ENCODE measurements at regions not wholly inside any gene's neighbourhood (a gene's known extent, or its start where the extent isn't known, plus 50 kb on each side); places are given as distances from the start of the nearest gene placed in this dataset.
"Not testable (repeated sequence)": the region's sequence is repeated elsewhere in the genome, so short reads cannot be mapped to it uniquely, and the experiment has no call there.

DNA sequence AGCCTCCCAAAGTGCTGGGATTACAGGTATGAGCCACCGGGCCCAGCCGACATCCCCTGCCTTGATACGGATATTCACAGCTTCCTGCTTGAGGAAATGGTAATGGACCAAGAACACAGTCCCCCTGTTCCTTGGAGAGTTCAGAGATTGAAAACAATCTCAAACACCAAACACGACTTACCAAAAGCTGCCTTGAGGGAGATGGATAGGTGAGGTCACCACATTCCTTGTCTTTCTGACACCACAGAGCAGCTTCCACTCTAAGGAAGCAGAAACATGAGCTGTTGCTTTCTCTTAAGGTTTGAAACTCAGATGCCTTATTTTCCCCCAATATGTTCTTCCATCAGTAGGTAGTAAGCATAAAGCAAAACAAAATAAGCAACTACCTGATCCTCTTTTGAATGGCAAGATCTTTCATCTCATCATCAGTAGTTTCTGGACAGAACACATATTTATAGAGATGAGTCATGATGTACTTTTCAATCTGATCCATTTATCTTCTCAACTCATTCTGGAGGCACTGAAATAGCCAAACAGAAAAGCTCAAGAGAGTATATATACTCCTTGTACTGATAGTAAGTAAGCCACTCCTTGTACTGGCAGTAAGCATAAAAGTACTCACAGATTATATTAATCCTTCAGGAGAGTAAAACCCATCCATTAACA, 199.1 kb upstream of the KCTD7 start:
- no peak for FAIRE-seq
- TF ChIP-seq SPI1 (IDR thresholded peaks at IDR 0.05; ENCODE audit: low read depth, low read length) (no peak), TAF1 (IDR thresholded peaks at IDR 0.05; ENCODE audit: low read depth, low read length) (no peak), POU2F2 (IDR thresholded peaks at IDR 0.05; ENCODE audit: low read depth, low read length) (no peak), PAX5 (IDR thresholded peaks at IDR 0.05; ENCODE audit: insufficient read depth, low read length, severe bottlenecking) (no peak), POLR2AphosphoS5 (IDR thresholded peaks at IDR 0.05; ENCODE audit: low read depth, low read length) (no peak), POLR2A (IDR thresholded peaks at IDR 0.05; ENCODE audit: low read depth, low read length) (no peak)
- DNase-seq (ENCODE audit: insufficient read length, low spot score), result no peak

GRCh38 chr7:66430164-66430545, 198.5 kb upstream of the KCTD7 start:
- no peak for TF ChIP-seq SPI1 (IDR thresholded peaks at IDR 0.05; ENCODE audit: low read depth, low read length)
- FAIRE-seq, result no peak
- DNase-seq (ENCODE audit: insufficient read length, low spot score), result no peak

- DNase-seq (ENCODE audit: insufficient read length, low spot score), result not testable (repeated sequence)
- FAIRE-seq, result peak; percentile 5
Measured at GRCh38 chr7:66438703-66439405, 189.8 kb upstream of the KCTD7 start.

DNA sequence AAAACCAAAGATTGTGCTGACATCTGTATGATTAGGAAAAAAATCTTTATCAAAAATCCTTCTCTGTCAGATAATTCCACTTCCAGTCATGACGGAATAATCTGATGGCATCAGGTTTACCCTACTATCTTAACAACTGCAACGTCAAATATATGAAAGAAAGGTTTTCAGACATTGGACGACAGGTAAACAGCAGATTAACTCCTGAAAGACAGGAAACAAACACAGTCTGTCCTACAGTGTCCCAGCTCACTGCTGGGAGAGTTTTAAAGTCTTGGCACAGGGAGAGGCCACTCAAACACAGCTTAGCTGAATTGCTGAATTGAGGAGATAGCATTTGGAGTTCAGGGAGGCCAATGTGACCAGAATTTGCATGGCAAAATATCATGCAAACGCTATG, 186.3 kb upstream of the KCTD7 start:
- FAIRE-seq (no peak), DNase-seq (ENCODE audit: insufficient read length, low spot score) (no peak)
- no peak for TF ChIP-seq POLR2A (IDR thresholded peaks at IDR 0.05; ENCODE audit: low read depth, low read length)
- no peak for TF ChIP-seq PAX5 (IDR thresholded peaks at IDR 0.05; ENCODE audit: insufficient read depth, low read length, severe bottlenecking)
- TF ChIP-seq TAF1 (IDR thresholded peaks at IDR 0.05; ENCODE audit: low read depth, low read length), result no peak
- no peak for TF ChIP-seq SPI1 (IDR thresholded peaks at IDR 0.05; ENCODE audit: low read depth, low read length)
- no peak for TF ChIP-seq POU2F2 (IDR thresholded peaks at IDR 0.05; ENCODE audit: low read depth, low read length)
- no peak for TF ChIP-seq POLR2AphosphoS5 (IDR thresholded peaks at IDR 0.05; ENCODE audit: low read depth, low read length)

DNA sequence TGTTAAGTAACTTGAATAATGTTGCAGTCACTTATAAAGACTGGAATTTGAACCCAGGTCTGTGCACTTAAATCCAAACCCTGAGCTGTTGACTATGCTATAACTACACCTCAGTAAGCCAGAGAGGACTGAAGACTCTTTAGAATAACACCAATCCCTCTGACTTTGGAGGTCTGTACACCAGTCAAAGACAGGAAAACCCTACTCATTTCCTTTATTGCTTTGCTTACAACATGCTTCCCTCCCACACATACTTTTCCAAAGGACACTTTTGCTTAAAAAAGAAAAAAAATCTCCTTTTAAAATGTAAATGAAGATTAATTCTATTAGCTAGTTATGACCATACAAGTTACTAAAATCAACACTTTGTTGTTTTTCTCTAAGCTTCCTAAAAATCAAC, 184.7 kb upstream of the KCTD7 start:
- TF ChIP-seq TAF1 (IDR thresholded peaks at IDR 0.05; ENCODE audit: low read depth, low read length) (no peak), POLR2AphosphoS5 (IDR thresholded peaks at IDR 0.05; ENCODE audit: low read depth, low read length) (no peak), SPI1 (IDR thresholded peaks at IDR 0.05; ENCODE audit: low read depth, low read length) (no peak), PAX5 (IDR thresholded peaks at IDR 0.05; ENCODE audit: insufficient read depth, low read length, severe bottlenecking) (no peak), POLR2A (IDR thresholded peaks at IDR 0.05; ENCODE audit: low read depth, low read length) (no peak), POU2F2 (IDR thresholded peaks at IDR 0.05; ENCODE audit: low read depth, low read length) (no peak)
- FAIRE-seq, result no peak
- no peak for DNase-seq (ENCODE audit: insufficient read length, low spot score)

DNA sequence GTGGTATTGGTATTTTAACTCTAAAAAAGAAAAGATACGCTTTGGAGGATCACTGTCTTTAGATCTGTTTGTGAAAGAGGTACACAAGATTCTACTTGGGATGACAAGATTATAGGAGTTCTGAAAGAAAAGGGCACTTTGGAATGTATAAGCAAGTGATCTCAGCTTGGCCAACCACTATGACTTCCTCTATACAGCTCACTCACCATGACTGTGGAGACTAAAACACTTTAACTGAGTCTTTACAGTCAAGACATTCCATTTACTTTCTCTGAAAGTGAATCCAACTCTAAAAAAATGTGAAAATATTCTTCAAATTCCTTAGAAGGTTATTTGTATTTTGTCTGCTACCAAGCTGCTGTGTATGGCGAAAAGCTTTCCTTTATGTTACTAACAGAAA, 181.7 kb upstream of the KCTD7 start:
- FAIRE-seq, result not testable (repeated sequence)

DNA sequence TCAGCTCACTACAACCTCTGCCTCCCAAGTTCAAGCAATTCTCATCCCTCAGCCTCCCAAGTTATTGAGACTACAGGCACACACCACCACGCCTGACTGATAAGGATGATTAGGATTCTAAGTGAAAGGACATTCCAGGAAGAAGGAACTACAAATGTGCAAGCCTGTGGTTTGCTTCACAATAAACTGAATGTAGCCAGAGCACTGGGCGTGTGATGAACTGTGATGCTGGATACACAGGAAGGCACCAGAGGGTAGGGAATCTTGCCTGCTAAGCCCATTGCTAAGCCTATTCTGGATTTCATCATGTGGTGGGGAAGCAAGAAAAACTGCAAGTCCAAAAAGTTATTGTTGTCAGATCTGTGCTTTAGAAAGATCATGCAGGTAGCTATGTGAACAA, 177.9 kb upstream of the KCTD7 start:
- FAIRE-seq; DNase-seq (ENCODE audit: insufficient read length, low spot score): not testable (repeated sequence)

More for the DNA sequence above, 181.7 kb upstream of the KCTD7 start:
- DNase-seq (ENCODE audit: insufficient read length, low spot score), result not testable (repeated sequence)

DNA sequence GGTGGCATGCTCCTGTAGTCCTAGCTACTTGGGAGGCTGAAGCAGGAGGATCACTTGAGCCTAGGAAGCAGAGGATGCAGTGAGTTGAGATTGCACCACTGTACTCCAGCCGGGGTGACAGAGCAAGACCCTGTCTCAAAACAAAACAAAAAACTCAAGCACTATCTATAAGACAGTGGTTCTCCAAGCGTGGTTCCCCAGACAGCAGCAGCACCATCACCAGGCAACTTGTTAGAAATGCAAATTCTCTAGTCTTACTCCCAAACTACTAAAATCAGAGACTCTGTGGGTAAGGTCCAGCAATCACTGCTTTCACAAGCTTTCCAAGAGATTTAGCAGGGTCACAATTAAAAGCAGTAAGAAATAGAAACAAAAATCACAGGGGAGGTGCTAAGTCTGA, 177.0 kb upstream of the KCTD7 start:
- DNase-seq (ENCODE audit: insufficient read length, low spot score); FAIRE-seq: not testable (repeated sequence)

DNA sequence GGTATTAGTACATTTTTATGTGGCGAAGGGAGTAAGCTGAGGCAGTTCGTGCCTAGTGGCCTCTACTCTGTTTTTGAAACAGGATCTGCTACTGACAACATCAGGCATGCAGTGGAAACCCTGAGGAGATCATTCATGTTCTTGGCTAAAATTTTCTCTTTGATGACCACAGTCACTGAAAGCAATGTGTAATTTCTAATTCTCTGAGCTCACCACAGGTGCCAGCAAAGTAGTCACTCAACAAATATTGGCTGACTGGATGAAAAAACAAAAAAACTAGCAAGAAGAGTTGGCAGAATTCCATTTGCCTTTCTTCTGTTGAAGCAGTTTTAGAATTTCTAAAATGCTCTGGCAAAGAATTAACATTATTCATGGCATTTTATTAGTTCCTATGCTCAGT, 176.5 kb upstream of the KCTD7 start:
- TF ChIP-seq SPI1 (IDR thresholded peaks at IDR 0.05; ENCODE audit: low read depth, low read length), result no peak
- no peak for TF ChIP-seq POU2F2 (IDR thresholded peaks at IDR 0.05; ENCODE audit: low read depth, low read length)
- no peak for TF ChIP-seq TAF1 (IDR thresholded peaks at IDR 0.05; ENCODE audit: low read depth, low read length)
- TF ChIP-seq POLR2A (IDR thresholded peaks at IDR 0.05; ENCODE audit: low read depth, low read length), result no peak
- no peak for TF ChIP-seq PAX5 (IDR thresholded peaks at IDR 0.05; ENCODE audit: insufficient read depth, low read length, severe bottlenecking)
- TF ChIP-seq POLR2AphosphoS5 (IDR thresholded peaks at IDR 0.05; ENCODE audit: low read depth, low read length), result no peak
- FAIRE-seq, result no peak
- no peak for DNase-seq (ENCODE audit: insufficient read length, low spot score)

DNA sequence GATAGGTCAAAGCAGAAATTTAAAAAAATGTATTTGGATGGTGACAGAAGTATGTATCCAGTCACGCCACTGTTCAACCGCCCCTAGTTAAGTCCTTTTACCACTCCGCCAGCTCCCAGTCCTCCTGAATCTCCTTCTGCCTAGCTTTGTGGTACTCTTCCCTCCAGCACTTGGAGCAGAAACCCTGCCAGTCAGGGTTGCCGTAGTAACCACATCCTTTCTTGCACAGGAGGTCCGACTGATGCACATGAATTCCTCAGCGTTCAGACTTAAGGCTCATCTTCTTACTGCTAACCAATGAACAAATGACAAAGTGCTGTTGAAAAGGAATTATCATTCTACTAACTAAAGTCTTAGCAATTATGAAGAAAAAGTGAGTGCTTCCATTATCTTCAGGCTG, 175.3 kb upstream of the KCTD7 start:
- no peak for FAIRE-seq
- no peak for DNase-seq (ENCODE audit: insufficient read length, low spot score)
- TF ChIP-seq POU2F2 (IDR thresholded peaks at IDR 0.05; ENCODE audit: low read depth, low read length) (no peak), TAF1 (IDR thresholded peaks at IDR 0.05; ENCODE audit: low read depth, low read length) (no peak), POLR2AphosphoS5 (IDR thresholded peaks at IDR 0.05; ENCODE audit: low read depth, low read length) (no peak), POLR2A (IDR thresholded peaks at IDR 0.05; ENCODE audit: low read depth, low read length) (no peak), PAX5 (IDR thresholded peaks at IDR 0.05; ENCODE audit: insufficient read depth, low read length, severe bottlenecking) (no peak), SPI1 (IDR thresholded peaks at IDR 0.05; ENCODE audit: low read depth, low read length) (no peak)

DNA sequence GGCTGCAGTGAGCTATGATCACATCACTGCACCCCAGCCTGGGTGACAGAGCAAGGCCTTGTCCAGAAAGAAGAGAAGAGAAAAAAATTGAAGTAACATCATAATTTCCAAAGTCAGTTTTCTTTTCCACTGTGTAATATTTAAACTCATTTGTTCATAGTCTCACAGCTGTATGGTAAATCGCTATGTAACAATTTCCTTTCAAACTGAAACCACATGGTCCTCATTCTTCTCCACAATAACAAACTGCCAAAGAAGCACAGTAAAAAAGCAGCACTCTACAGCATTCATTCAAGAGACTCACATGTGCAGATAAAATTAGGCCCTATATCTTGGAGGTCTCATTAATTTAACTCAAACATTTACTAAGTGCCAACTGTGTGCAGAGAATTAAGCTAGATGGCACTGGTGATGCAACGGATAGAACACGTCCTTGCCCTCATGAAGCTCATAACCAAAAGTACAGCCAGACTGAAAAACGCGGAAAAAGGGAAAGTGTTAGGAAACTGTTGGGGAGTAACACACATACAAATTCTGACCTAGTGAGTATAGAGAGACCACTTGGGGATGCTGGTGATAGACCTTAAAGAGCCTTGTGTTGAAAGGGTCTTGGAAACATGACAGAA, 174.0 kb upstream of the KCTD7 start:
- TF ChIP-seq PAX5 (IDR thresholded peaks at IDR 0.05; ENCODE audit: insufficient read depth, low read length, severe bottlenecking), result no peak
- no peak for TF ChIP-seq POU2F2 (IDR thresholded peaks at IDR 0.05; ENCODE audit: low read depth, low read length)
- TF ChIP-seq TAF1 (IDR thresholded peaks at IDR 0.05; ENCODE audit: low read depth, low read length), result no peak
- no peak for TF ChIP-seq SPI1 (IDR thresholded peaks at IDR 0.05; ENCODE audit: low read depth, low read length)
- FAIRE-seq (no peak), DNase-seq (ENCODE audit: insufficient read length, low spot score) (no peak)

GRCh38 chr7:66455432-66455831, 173.2 kb upstream of the KCTD7 start:
- DNase-seq (ENCODE audit: insufficient read length, low spot score); FAIRE-seq: not testable (repeated sequence)

DNA sequence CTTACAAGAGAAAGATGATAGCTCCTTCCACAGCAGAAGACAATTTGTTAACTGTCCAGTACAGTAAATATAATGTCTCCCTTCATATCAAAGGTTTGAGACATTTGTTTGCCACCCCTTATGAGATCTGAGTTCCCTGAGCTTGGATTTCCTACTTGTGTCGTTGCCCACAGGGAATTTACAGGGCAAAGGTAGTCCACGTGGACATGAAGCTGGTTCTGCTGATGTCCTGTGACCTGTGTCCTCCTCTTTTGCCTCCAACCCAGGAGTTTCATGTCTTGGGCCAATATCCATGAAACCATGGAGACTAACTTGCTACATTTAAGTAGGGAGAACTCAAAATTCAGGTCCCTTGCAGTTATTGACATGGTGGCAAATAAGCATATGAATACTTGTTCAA, 172.2 kb upstream of the KCTD7 start:
- not testable (repeated sequence) for FAIRE-seq; DNase-seq (ENCODE audit: insufficient read length, low spot score)

GRCh38 chr7:66458991-66459390, 169.7 kb upstream of the KCTD7 start:
- not testable (repeated sequence) for DNase-seq (ENCODE audit: insufficient read length, low spot score)
- peak; percentile 38 for FAIRE-seq

GRCh38 chr7:66459783-66460413, 168.8 kb upstream of the KCTD7 start:
- DNase-seq (ENCODE audit: insufficient read length, low spot score); FAIRE-seq: not testable (repeated sequence)

Data from GM12891 (cell line).